ENCODE measurements at regions not wholly inside any gene's neighbourhood (a gene's known extent, or its start where the extent isn't known, plus 50 kb on each side); places are given as distances from the start of the nearest gene placed in this dataset.

DNA sequence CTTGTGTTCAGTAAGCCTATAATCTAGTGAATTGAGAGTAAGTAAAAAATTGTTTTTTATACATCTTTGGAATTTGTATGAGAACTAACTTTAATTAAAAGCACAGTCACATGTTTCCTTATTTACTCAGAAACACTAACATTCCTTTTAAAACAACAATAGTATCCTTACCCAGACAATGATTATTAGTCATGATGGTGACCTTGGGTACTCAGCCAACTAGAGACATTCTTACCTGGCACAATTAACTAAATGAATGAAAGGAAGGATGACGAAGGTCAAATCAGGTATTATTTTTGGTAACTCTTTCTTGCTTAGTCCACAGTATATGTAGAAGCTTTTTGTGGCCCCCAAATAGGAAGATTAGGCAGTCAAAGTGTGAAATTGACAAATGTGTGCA lies 901.0 kb downstream of the FAT4 start:
- peak; percentile 5 to 8 for DNase-seq (ENCODE audit: low read depth in 2 of 2)

GRCh38 chr4:126216611-126217010 lies 901.9 kb downstream of the FAT4 start:
- DNase-seq (ENCODE audit: low read depth in 2 of 2): no peak

DNA sequence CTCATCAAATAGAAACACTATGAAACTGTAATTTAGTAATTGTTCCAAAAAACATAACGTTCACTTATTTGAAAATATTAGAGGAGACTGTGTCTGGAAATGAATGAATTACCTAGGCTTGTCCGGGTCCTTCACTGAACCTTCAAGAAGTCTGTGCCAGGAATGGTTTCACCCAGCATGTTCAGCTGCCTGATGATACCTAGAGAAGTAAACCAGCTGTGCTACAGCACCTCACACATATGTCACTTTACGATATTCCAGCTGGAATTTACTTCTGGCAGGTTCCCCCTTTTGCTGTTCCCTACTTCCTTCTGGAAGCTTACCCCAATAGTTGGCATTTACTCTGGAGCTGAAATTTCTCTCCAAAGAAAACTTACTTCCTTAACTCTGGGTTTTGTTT lies 906.5 kb downstream of the FAT4 start:
- DNase-seq (ENCODE audit: low read depth in 2 of 2): no peak

DNA sequence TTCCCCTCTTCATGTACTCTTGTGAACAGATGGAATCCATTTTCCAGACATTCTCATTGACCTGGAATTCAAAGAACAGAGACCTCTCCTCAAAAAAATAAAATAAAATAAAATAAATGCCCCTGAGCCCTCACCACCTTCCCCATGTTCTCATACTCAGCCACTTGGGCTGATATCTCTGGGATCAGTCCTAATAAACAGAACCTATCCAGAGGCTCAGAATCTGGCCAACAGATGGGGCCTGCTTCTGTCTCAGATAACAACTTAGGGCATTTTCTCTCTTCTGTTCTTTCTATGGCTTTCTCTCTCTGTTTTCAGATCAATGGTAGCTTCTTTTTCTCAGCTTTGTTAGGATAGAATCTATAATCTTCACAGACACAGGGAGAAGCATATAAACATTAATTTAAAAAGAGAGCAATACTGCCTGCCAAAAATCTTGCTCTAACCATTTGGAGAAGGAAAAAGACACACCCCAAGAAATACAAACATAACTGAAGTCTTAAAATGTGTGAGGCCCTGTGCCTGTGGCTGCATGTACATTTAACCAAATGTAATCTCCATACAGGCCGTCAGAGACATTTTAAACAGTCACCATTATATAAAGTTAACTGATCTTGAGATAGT lies 907.1 kb downstream of the FAT4 start:
- no peak for DNase-seq (ENCODE audit: low read depth in 2 of 2)

DNA sequence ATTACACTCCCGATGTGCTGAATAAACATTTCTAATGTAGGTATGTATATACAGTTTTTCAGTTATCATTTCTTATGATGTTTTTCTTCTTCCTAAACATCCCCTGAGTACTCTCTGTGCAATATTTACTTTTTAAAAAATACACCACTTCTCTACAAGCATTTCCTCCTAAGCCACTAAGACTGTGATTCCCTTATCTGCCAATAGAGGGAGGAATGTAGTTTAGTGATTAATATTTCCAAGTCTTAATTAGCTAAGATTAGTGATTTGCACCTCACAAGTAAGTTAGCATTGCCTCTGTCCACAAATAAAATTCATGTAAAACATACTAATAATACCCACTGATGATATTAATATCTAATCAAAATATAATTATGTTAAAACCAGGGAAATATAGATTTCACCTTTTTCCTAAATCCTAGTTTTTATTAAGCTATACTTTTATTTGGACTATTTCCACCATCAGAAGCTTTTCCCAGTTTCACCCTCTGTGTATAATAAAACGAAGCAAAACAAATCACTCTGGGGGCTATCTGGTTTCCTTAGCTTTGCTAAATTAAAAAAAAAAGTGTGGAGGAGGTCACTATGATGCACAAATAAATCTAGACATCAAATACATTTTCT lies 909.1 kb downstream of the FAT4 start:
- DNase-seq (ENCODE audit: low read depth in 2 of 2): peak; percentile 17 to 28

GRCh38 chr4:126227428-126227827 lies 912.7 kb downstream of the FAT4 start:
- DNase-seq (ENCODE audit: low read depth in 2 of 2): no peak

DNA sequence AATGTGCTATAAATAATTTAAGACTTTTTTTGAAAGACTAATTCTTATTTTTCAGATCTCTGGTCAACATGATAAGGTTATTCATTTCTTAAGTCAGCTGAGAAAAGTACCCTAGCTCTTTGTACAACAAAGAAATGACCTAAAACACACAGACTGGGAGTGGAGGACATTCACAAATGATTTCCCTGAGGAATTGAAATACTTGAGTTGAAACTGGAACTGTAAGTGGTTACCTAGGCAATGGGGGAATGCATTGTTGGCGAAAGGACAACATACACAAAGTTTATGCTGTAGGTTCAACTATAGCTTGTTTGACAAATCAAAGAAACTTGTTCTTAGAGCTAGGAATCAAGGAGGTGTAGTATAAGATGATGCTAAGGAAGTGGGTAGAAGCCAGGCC lies 915.5 kb downstream of the FAT4 start:
- DNase-seq (ENCODE audit: low read depth in 2 of 2): no peak

DNA sequence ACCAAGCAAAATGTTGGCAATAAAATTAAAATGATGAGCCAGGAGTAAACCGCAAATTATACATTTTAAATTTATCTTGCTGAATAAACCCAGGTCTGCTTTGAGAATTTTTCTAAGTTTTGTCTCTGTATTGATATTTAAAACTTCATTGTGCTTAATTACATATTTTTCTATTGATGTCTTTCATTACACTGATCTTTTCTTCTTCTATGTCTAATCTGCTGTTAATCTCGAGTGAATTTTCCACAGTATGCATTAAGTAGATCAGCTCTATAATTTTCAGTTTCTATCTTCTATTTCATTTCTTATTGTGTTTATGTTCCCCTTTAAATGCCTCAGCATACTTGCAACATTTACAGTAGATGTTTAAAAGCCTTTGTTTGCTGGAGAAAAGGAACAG lies 918.7 kb downstream of the FAT4 start:
- DNase-seq (ENCODE audit: low read depth in 2 of 2): no peak

DNA sequence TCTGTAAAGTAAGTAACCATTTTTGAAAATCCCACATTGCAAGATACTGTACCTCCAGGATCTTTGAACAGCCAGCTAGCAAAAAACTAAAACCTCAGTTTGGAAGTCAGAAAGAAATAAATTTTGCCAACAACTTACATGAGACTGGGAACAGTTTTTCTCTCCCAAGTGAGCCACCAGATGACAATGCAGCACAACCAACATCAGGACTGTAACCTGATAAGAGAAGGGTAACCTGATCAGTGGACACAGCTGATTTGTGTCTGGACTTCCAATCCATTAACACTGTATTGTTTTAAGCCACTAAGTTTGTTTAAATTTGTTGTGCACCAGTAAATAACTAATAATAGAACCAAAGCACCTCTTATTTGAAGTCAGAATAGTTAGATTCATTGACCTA lies 923.3 kb downstream of the FAT4 start:
- DNase-seq (ENCODE audit: low read depth in 2 of 2): no peak

DNA sequence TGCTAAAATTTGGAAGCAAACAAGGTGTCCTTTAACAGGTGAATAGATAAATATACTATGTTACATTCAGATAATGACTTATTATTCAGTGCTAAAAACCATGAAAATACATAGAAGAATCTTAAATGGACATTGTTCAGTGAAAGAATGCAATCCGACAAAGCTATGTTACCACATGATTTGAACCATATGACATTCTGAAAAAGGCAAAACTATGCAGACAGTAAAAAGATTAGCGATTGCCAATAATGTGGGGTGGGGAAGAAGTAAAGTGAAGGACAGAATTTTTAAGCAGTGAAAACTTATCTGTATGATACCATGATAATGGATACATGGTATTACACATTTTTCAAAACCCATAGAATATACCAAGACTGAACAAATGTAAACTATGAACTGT lies 926.9 kb downstream of the FAT4 start:
- DNase-seq (ENCODE audit: low read depth in 2 of 2): no peak

DNA sequence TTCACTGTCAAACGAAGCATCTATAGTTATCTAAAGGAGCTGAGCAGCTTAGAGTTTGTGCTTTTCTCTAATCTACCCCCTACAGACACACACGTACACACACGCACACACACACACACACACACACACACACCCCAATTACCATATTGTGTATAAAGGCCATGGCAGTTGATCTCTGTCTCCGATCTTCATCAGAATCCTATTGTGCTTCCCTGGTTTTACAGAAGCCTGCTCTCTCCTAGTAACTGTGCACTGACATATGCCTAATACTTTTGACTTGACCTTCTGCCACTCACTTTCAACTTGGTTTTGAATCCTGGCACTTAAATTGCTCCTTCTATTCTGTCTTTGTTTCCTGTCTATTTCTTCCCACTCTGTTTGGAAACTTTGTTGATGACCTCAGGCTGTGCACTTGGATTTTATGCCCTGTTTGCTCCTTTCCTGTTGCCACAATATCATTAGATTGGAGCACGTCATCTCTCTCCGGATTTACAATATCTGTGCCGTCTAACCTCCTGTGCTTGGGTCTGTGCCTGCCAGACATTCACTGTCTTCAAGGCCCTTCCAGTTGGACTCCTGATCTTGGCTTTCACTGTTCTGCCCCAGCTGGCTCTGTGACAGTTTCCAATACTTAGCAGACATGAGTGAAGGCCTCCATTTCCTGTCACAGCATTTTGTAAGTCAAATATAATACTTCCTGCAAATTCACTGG lies 928.1 kb downstream of the FAT4 start:
- peak in 1 of 2 donors; percentile 16 for DNase-seq (ENCODE audit: low read depth in 2 of 2)

- no peak for DNase-seq (ENCODE audit: low read depth in 2 of 2)
These were observed 932.7 kb downstream of the FAT4 start for GRCh38 chr4:126247409-126247808.

- no peak for DNase-seq (ENCODE audit: low read depth in 2 of 2)
These were observed 935.3 kb downstream of the FAT4 start for GRCh38 chr4:126250006-126250405.

DNA sequence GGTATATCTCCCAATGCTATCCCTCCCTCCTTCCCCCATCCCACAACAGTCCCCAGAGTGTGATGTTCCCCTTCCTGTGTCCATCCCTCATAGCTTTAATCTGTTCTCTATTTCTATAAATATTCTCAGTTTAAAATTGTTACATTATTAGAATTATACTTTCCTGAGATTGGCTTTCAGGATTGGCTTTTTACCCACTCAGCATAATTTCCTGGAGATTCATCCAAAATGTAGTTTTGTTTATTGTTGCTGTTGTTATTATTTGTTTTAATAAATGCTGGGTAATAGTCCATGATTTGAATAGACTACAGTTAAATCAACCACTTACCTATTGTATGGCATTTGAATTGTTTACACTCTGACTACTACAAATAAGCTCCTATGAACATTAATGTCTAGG lies 936.4 kb downstream of the FAT4 start:
- no peak for DNase-seq (ENCODE audit: low read depth in 2 of 2)

DNA sequence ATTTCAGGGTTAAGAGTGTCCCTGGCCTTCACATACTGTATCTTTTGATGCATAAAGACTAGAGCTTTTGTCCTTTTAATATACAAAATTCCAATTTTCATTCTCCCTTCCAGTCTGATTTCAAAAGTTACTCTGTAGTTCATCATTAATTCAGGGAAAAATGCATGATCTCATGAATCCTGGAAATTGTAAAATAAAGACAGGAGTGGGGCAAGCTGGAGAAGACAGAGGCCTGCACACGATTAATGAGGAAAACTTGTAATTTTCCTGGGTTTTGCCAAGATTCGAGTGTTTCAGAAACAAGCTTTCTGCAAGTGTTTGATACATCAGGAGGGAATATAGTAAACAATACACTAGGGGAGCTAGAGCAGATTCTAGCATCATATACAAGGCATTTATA lies 947.9 kb downstream of the FAT4 start:
- DNase-seq (ENCODE audit: low read depth in 2 of 2): no peak

GRCh38 chr4:126264839-126265238 lies 950.1 kb downstream of the FAT4 start:
- DNase-seq (ENCODE audit: low read depth in 2 of 2): no peak

- DNase-seq (ENCODE audit: low read depth in 2 of 2): no peak
These were observed 951.1 kb downstream of the FAT4 start for GRCh38 chr4:126265888-126266287.

DNA sequence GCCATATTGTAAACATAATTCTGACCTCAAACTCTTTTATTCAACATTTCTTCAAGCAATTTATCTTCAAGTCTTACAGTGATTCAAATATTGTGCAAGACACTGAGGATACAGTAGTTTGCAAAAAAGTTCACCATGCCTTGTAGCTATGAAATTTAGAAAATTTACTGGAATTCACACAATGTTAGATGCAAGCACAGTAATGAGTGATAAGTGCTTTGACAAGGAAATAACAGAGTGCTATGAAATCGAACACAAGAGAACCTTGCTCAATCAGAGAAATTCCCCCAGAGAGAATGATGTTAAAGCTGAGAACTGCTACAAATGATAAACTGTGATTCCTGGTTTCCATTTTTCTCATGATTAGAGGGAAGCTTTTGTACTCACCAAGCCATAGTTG lies 952.9 kb downstream of the FAT4 start:
- DNase-seq (ENCODE audit: low read depth in 2 of 2): no peak

DNA sequence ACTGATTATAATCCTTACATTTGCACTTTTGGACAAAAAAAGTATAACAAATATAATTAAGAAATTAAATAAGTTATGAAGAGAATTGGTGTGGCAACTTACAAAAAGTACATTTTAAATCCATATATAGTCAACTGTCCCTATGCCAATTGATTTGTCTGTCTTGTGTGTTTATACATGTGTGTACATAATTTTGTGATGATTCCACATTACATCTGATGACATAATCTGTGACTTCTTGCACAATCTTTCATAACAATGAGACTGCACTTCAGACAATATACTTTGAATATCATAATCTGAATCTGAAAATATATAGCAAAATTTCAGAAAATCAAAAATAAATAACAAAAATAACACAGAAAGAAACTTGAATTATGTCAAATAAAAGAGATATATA lies 953.4 kb downstream of the FAT4 start:
- no peak for DNase-seq (ENCODE audit: low read depth in 2 of 2)

GRCh38 chr4:126269106-126269505 lies 954.4 kb downstream of the FAT4 start:
- no peak for DNase-seq (ENCODE audit: low read depth in 2 of 2)

DNA sequence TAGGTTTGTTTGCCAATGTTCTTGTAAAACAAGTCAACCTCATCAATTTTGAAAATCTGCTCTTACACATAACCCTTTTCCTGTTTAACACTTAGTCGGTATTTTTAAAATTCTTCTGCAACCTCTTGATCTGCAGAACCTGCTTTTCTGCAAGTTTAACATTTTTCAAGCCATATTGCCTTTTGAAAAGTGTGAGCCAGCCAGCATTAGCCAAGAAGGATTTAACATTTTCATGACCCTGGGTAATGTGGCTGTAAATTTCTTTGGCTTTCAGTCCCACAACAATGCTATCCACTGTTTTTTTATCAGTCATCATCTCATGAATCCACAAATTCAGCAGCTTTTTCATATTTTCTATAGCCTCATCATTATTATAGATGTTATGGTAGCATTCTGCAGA lies 956.5 kb downstream of the FAT4 start:
- no peak for DNase-seq (ENCODE audit: low read depth in 2 of 2)

DNA sequence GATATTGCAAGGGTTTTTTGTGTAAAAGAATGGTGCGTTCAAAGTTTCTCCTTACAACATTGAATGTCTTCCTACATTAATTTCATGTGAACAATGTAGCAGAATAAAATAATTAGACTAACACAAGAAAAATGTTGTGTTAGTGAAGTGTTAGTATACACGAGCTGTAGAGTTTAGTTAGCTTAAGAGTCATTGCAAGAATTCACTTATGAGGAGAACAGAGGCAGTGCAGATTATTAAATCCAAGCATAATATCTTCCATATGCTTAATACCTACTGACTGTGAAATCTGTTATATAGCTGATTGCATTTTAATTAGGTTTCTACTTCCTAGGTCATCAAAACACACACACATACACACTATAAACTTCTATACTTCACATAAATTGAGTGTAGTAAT lies 959.0 kb downstream of the FAT4 start:
- DNase-seq (ENCODE audit: low read depth in 2 of 2): no peak

GRCh38 chr4:126291886-126292285 lies 977.1 kb downstream of the FAT4 start:
- no peak for DNase-seq (ENCODE audit: low read depth in 2 of 2)

All from lung microvascular endothelial cell (primary cell).